ENCODE measurements at regions not wholly inside any gene's neighbourhood (a gene's known extent, or its start where the extent isn't known, plus 50 kb on each side); places are given as distances from the start of the nearest gene placed in this dataset.

- H3K36me3 ChIP-seq (ENCODE audit: control insufficient read depth, insufficient read depth, low read length): no peaks in the 10 kb centered on the region
- H3K9me3 Mint-ChIP-seq: no peaks in the 10 kb centered on the region
- intact Hi-C loops (cut with micrococcal nuclease): no loop called here
- no peaks in the 10 kb centered on the region for H3K4me1 ChIP-seq (ENCODE audit: control insufficient read depth, insufficient read depth, low read length)
- no peak overlapping the region for H3K27ac Mint-ChIP-seq
- no peak overlapping the region for H3K27ac ChIP-seq (ENCODE audit: low read length)
- TF ChIP-seq CTCF (IDR thresholded peaks at IDR 0.05): no peak
- no peak for ATAC-seq
- no peaks in the 10 kb centered on the region for H3K4me1 Mint-ChIP-seq
- no peak overlapping the region for H3K4me3 ChIP-seq (ENCODE audit: low read length)
- no peaks in the 10 kb centered on the region for H3K9me3 ChIP-seq (ENCODE audit: control insufficient read depth, insufficient read depth, low read length)
- 100% methylated on average over 1 of the region's 3 CpGs for WGBS (ENCODE audit: insufficient coverage)
- H3K27me3 Mint-ChIP-seq (ENCODE audit: low read depth in 2 of 2): peaks cover 9 to 11% of the 10 kb centered on the region in 2 donors
- no peaks in the 10 kb centered on the region for H3K27me3 ChIP-seq (ENCODE audit: control insufficient read depth, insufficient read depth, low read length)
- H3K4me3 Mint-ChIP-seq: no peak overlapping the region
- no peak for DNase-seq
- H3K36me3 Mint-ChIP-seq: no peaks in the 10 kb centered on the region
Measured at GRCh38 chr3:59553076-59553475, 503.3 kb upstream of the CFAP20DC start.

- H3K4me1 ChIP-seq (ENCODE audit: control insufficient read depth, insufficient read depth, low read length): no peaks in the 10 kb centered on the region
- no peaks in the 10 kb centered on the region for H3K27me3 ChIP-seq (ENCODE audit: control insufficient read depth, insufficient read depth, low read length)
- no peak for DNase-seq
- no peaks in the 10 kb centered on the region for H3K36me3 ChIP-seq (ENCODE audit: control insufficient read depth, insufficient read depth, low read length)
- H3K4me3 ChIP-seq (ENCODE audit: low read length): no peak overlapping the region
- no peak for TF ChIP-seq CTCF (IDR thresholded peaks at IDR 0.05)
- intact Hi-C loops (cut with micrococcal nuclease): no loop called here
- Mint-ChIP-seq H3K4me1 (no peaks in the 10 kb centered on the region), H3K4me3 (no peak overlapping the region), H3K27me3 (ENCODE audit: low read depth in 2 of 2) (peaks cover 9 to 11% of the 10 kb centered on the region in 2 donors), H3K27ac (no peak overlapping the region), H3K9me3 (no peaks in the 10 kb centered on the region), H3K36me3 (no peaks in the 10 kb centered on the region)
- 94% methylated on average over 3 of the region's 4 CpGs for WGBS (ENCODE audit: insufficient coverage)
- ATAC-seq: no peak
- H3K27ac ChIP-seq (ENCODE audit: low read length): no peak overlapping the region
- no peaks in the 10 kb centered on the region for H3K9me3 ChIP-seq (ENCODE audit: control insufficient read depth, insufficient read depth, low read length)
Measured at GRCh38 chr3:59551834-59552233, 502.0 kb upstream of the CFAP20DC start.

- Mint-ChIP-seq H3K36me3 (no peaks in the 10 kb centered on the region), H3K27ac (no peak overlapping the region), H3K4me1 (no peaks in the 10 kb centered on the region), H3K4me3 (no peak overlapping the region), H3K27me3 (ENCODE audit: low read depth in 2 of 2) (peaks cover 5 to 12% of the 10 kb centered on the region in 2 donors), H3K9me3 (no peaks in the 10 kb centered on the region)
- ATAC-seq (no peak), DNase-seq (no peak)
- H3K36me3 ChIP-seq (ENCODE audit: control insufficient read depth, insufficient read depth, low read length): no peaks in the 10 kb centered on the region
- no peak overlapping the region for H3K27ac ChIP-seq (ENCODE audit: low read length)
- H3K9me3 ChIP-seq (ENCODE audit: control insufficient read depth, insufficient read depth, low read length): no peaks in the 10 kb centered on the region
- intact Hi-C loops (cut with micrococcal nuclease): no loop called here
- no peak for TF ChIP-seq CTCF (IDR thresholded peaks at IDR 0.05)
- no peak overlapping the region for H3K4me3 ChIP-seq (ENCODE audit: low read length)
- no peaks in the 10 kb centered on the region for H3K4me1 ChIP-seq (ENCODE audit: control insufficient read depth, insufficient read depth, low read length)
- H3K27me3 ChIP-seq (ENCODE audit: control insufficient read depth, insufficient read depth, low read length): no peaks in the 10 kb centered on the region
- WGBS (ENCODE audit: insufficient coverage): 20% methylated on average over 1 of the region's 1 CpG
Measured at GRCh38 chr3:59549962-59550361, 500.1 kb upstream of the CFAP20DC start.

- Mint-ChIP-seq H3K4me1 (no peaks in the 10 kb centered on the region), H3K9me3 (no peaks in the 10 kb centered on the region), H3K27me3 (ENCODE audit: low read depth in 2 of 2) (peaks cover 0 to 8% of the 10 kb centered on the region in 2 donors), H3K4me3 (no peak overlapping the region), H3K36me3 (no peaks in the 10 kb centered on the region), H3K27ac (no peak overlapping the region)
- ATAC-seq (no peak), DNase-seq (no peak)
- H3K4me3 ChIP-seq (ENCODE audit: low read length): no peak overlapping the region
- H3K36me3 ChIP-seq (ENCODE audit: control insufficient read depth, insufficient read depth, low read length): no peaks in the 10 kb centered on the region
- no peak for TF ChIP-seq CTCF (IDR thresholded peaks at IDR 0.05)
- no peaks in the 10 kb centered on the region for H3K27me3 ChIP-seq (ENCODE audit: control insufficient read depth, insufficient read depth, low read length)
- WGBS (ENCODE audit: insufficient coverage): 88% methylated on average over 3 of the region's 3 CpGs
- no peaks in the 10 kb centered on the region for H3K4me1 ChIP-seq (ENCODE audit: control insufficient read depth, insufficient read depth, low read length)
- intact Hi-C loops (cut with micrococcal nuclease): no loop called here
- no peak overlapping the region for H3K27ac ChIP-seq (ENCODE audit: low read length)
- no peaks in the 10 kb centered on the region for H3K9me3 ChIP-seq (ENCODE audit: control insufficient read depth, insufficient read depth, low read length)
Measured at GRCh38 chr3:59547874-59548273, 498.0 kb upstream of the CFAP20DC start.
